PC-9 (cell line): ENCODE measurements at regions not wholly inside any gene's neighbourhood (a gene's known extent, or its start where the extent isn't known, plus 50 kb on each side); places are given as distances from the start of the nearest gene placed in this dataset.

Experiments used
- BruUV-seq: library from RNA; stranded (reverse); fragments of 400-500 nt; replicated peaks from 2 replicates; lab custom pipeline; 2021; lab: Mats Ljungman, UMichigan
- CTCF ChIA-PET: fragments of 300-600 bp; sonication (Branson Sonifier 250); formaldehyde crosslinking; loops from one replicate; lab custom pipeline; 2022; ENCODE audit warnings: antibody characterized with exemption; lab: Charles Lee
- POLR2A ChIA-PET: fragments of 300-600 bp; sonication (Branson Sonifier 250); formaldehyde crosslinking; loops from one replicate; lab custom pipeline; 2022; ENCODE audit warnings: antibody characterized with exemption; ENCODE audit not compliant: unreplicated experiment; lab: Charles Lee
- DNase-seq, 2 experiments: peaks; one replicate each; pipeline versions ENCODE4 v3.0.0 to v3.0.0-alpha.2; 2015 to 2022; ENCODE audit warnings: mixed read lengths in 1 of 2
- H2AFZ ChIP-seq: fragments of 200-600 bp; sonication (generic); 2 replicates; pipeline ENCODE4 v1.8.1; 2017; ENCODE audit warnings: antibody characterized with exemption
- H3F3A ChIP-seq: fragments of 200-600 bp; sonication (generic); 2 replicates; pipeline ENCODE4 v1.8.1; 2017; ENCODE audit warnings: antibody characterized with exemption, mild to moderate bottlenecking, low read depth; ENCODE audit not compliant: insufficient read depth
- H3K27ac ChIP-seq: fragments of 200-600 bp; sonication (generic); 2 replicates; pipeline ENCODE4 v1.6.1; 2016; ENCODE audit warnings: mixed run types
- H3K27me3 ChIP-seq: fragments of 200-600 bp; sonication (generic); 2 replicates; pipeline ENCODE4 v1.6.1; 2016; ENCODE audit warnings: low read depth, mixed run types; ENCODE audit not compliant: insufficient read depth
- H3K36me3 ChIP-seq: fragments of 200-600 bp; sonication (generic); 2 replicates; pipeline ENCODE4 v1.6.1; 2016; ENCODE audit warnings: low read depth, mixed run types
- H3K4me1 ChIP-seq: fragments of 200-600 bp; sonication (generic); replicated peaks from 2 replicates; pipeline ENCODE4 v1.6.1; 2016; ENCODE audit warnings: mixed run types; ENCODE audit not compliant: insufficient read depth
- H3K4me2 ChIP-seq: fragments of 200-600 bp; sonication (generic); 2 replicates; pipeline ENCODE4 v1.6.1; 2017; ENCODE audit warnings: mixed run types
- H3K4me3 ChIP-seq: fragments of 200-600 bp; sonication (generic); 2 replicates; pipeline ENCODE4 v1.6.1; 2016; ENCODE audit warnings: mixed run types
- H3K79me2 ChIP-seq: fragments of 200-600 bp; sonication (generic); 2 replicates; pipeline ENCODE4 v1.6.1; 2017; ENCODE audit warnings: low read depth, mixed run types
- H3K9me2 ChIP-seq: fragments of 200-600 bp; sonication (generic); 2 replicates; pipeline ENCODE4 v1.8.1; 2017; ENCODE audit warnings: mild to moderate bottlenecking; ENCODE audit not compliant: insufficient read depth
- H3K9me3 ChIP-seq: fragments of 200-600 bp; sonication (generic); 2 replicates; pipeline ENCODE4 v1.8.1; 2016; ENCODE audit warnings: low read depth; ENCODE audit not compliant: insufficient read depth
- H4K20me1 ChIP-seq: fragments of 200-600 bp; sonication (generic); 2 replicates; pipeline ENCODE4 v1.8.1; 2017; ENCODE audit not compliant: insufficient read depth
- CTCF ChIP-seq: fragments of 200-600 bp; sonication (generic); conservative IDR thresholded peaks from 2 replicates; pipeline ENCODE4 v1.6.1; 2017; ENCODE audit warnings: mixed run types, antibody characterized with exemption, mild to moderate bottlenecking, moderate library complexity
- EZH2 ChIP-seq: fragments of 200-600 bp; sonication (generic); IDR thresholded peaks from 2 replicates; pipeline ENCODE4 v1.8.0; 2017; ENCODE audit warnings: antibody characterized with exemption, low read depth
- intact Hi-C: fragments of 100-400 bp; cut with micrococcal nuclease; formaldehyde crosslinking; loops from one replicate; pipeline ENCODE4 v1.10.0; 2022; ENCODE audit not compliant: unreplicated experiment

- no peaks in the 10 kb centered on the region for H3K9me3 ChIP-seq
- no peaks in the 10 kb centered on the region for H3K79me2 ChIP-seq
- no peak for DNase-seq
- POLR2A ChIA-PET, result no interaction called here
- H3K4me2 ChIP-seq, result no peak overlapping the region
- no peaks in the 10 kb centered on the region for H3K27me3 ChIP-seq
- no peaks in the 10 kb centered on the region for H3K4me1 ChIP-seq
- no peaks in the 10 kb centered on the region for H3F3A ChIP-seq
- H2AFZ ChIP-seq, result no peak overlapping the region
- no peaks in the 10 kb centered on the region for H3K9me2 ChIP-seq
- TF ChIP-seq EZH2 (no peak), CTCF (no peak)
- H4K20me1 ChIP-seq, result no peaks in the 10 kb centered on the region
- CTCF ChIA-PET, result no interaction called here
- no TSS peak for BruUV-seq
- no peaks in the 10 kb centered on the region for H3K36me3 ChIP-seq
- no peak overlapping the region for H3K4me3 ChIP-seq
- no peak overlapping the region for H3K27ac ChIP-seq
- intact Hi-C loops, result no loop called here
Observed at GRCh38 chr4:181958446-181958845, 284.8 kb upstream of the TENM3 start.

- no peak overlapping the region for H3K4me2 ChIP-seq
Observed at GRCh38 chr4:181959121-181959520, 284.1 kb upstream of the TENM3 start.

DNA sequence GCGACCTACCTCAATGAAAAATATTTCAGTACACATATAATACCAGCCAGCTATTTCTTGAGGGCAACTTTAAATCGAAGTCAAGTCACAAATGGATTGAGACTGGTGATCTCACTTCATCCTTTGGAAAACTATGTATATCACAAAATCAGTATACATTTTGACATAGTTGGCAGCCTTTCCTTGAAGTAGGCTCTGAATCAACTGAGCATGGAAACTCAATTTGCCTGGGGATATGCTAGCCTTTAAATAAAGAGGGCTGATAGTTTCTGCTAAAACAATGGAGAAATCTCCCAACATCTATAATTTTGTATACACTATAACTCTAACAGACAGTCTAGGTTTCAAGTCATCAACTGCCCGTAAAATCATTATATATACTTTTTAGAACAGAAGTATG is 282.8 kb upstream of the TENM3 start:
- H4K20me1 ChIP-seq, result no peaks in the 10 kb centered on the region
- no peaks in the 10 kb centered on the region for H3K79me2 ChIP-seq
- CTCF ChIA-PET, result no interaction called here
- H3K27ac ChIP-seq, result no peak overlapping the region
- H2AFZ ChIP-seq, result no peak overlapping the region
- H3K27me3 ChIP-seq, result no peaks in the 10 kb centered on the region
- H3K4me3 ChIP-seq, result no peak overlapping the region
- H3F3A ChIP-seq, result no peaks in the 10 kb centered on the region
- H3K9me3 ChIP-seq, result no peaks in the 10 kb centered on the region
- intact Hi-C loops, result no loop called here
- H3K4me2 ChIP-seq, result no peak overlapping the region
- BruUV-seq, result no TSS peak
- no peak for DNase-seq
- no peak for TF ChIP-seq CTCF
- TF ChIP-seq EZH2, result no peak
- H3K4me1 ChIP-seq, result no peaks in the 10 kb centered on the region
- no peaks in the 10 kb centered on the region for H3K36me3 ChIP-seq
- POLR2A ChIA-PET, result no interaction called here
- H3K9me2 ChIP-seq, result no peaks in the 10 kb centered on the region

More at GRCh38 chr4:181959121-181959520, 284.1 kb upstream of the TENM3 start:
- DNase-seq, result no peak
- BruUV-seq, result no TSS peak
- ChIA-PET POLR2A (no interaction called here), CTCF (no interaction called here)
- Histone ChIP-seq H3K27me3 (no peaks in the 10 kb centered on the region), H3K27ac (no peak overlapping the region), H3K4me1 (no peaks in the 10 kb centered on the region), H3K79me2 (no peaks in the 10 kb centered on the region), H3F3A (no peaks in the 10 kb centered on the region), H3K4me3 (no peak overlapping the region), H3K9me3 (no peaks in the 10 kb centered on the region), H3K36me3 (no peaks in the 10 kb centered on the region), H2AFZ (no peak overlapping the region), H3K9me2 (no peaks in the 10 kb centered on the region), H4K20me1 (no peaks in the 10 kb centered on the region)
- intact Hi-C loops, result no loop called here
- TF ChIP-seq EZH2, result no peak
- no peak for TF ChIP-seq CTCF
